Peyer's patch (tissue), 4 donors: ENCODE measurements at regions not wholly inside any gene's neighbourhood (a gene's known extent, or its start where the extent isn't known, plus 50 kb on each side); places are given as distances from the start of the nearest gene placed in this dataset.

Experiments used
- DNase-seq, 3 donors: peaks; one replicate each; pipeline ENCODE4 v3.0.0-alpha.2; 2017 to 2019
- H3K27ac ChIP-seq, 4 donors: fragments of 200-600 bp; sonication (generic); one replicate each; pipeline ENCODE4 v1.5.1; 2016 to 2019
- H3K27me3 ChIP-seq, 2 donors: fragments of 200-600 bp; sonication (generic); one replicate each; pipeline ENCODE4 v1.5.1; 2019
- H3K36me3 ChIP-seq, 3 donors: fragments of 200-600 bp; sonication (generic); one replicate each; pipeline ENCODE4 v1.5.1; 2016 to 2019
- H3K4me1 ChIP-seq, 4 donors: fragments of 200-600 bp; sonication (generic); one replicate each; pipeline ENCODE4 v1.5.1; 2016 to 2019
- H3K4me3 ChIP-seq, 4 donors: fragments of 200-600 bp; sonication (generic); 1 replicate in 3 of 4; 2 replicates in 1 of 4; pipeline ENCODE4 v1.5.1; 2016 to 2019; ENCODE audit warnings: mild to moderate bottlenecking in 1 of 4
- H3K9me3 ChIP-seq, 4 donors: fragments of 200-600 bp; sonication (generic); one replicate each; pipeline ENCODE4 v1.5.1; 2016 to 2019; ENCODE audit warnings: mild to moderate bottlenecking in 1 of 4
- POLR2A ChIP-seq, 2 donors: fragments of 450-650 bp; IDR thresholded peaks; one replicate each; pipeline ENCODE4 v1.5.1; 2017; ENCODE audit warnings: antibody characterized with exemption in 2 of 2, mild to moderate bottlenecking in 2 of 2, moderate library complexity in 2 of 2
- TF ChIP-seq, protein P1 (sequence below), 6 experiments: fragments of 450-650 bp in 4 of 6; fragments of 200-600 bp in 2 of 6; sonication (generic) in 1 of 6; IDR thresholded peaks; one replicate each; pipeline ENCODE4 v1.5.1; 2017 to 2019; ENCODE audit warnings: antibody characterized with exemption in 6 of 6, mild to moderate bottlenecking in 3 of 6, moderate library complexity in 1 of 6

- no peak for DNase-seq
- Histone ChIP-seq H3K36me3 (no peaks in the 10 kb centered on the region), H3K27ac (no peak overlapping the region), H3K27me3 (no peaks in the 10 kb centered on the region), H3K4me3 (no peak overlapping the region), H3K9me3 (no peaks in the 10 kb centered on the region), H3K4me1 (no peaks in the 10 kb centered on the region)
- TF ChIP-seq, protein P1, sequence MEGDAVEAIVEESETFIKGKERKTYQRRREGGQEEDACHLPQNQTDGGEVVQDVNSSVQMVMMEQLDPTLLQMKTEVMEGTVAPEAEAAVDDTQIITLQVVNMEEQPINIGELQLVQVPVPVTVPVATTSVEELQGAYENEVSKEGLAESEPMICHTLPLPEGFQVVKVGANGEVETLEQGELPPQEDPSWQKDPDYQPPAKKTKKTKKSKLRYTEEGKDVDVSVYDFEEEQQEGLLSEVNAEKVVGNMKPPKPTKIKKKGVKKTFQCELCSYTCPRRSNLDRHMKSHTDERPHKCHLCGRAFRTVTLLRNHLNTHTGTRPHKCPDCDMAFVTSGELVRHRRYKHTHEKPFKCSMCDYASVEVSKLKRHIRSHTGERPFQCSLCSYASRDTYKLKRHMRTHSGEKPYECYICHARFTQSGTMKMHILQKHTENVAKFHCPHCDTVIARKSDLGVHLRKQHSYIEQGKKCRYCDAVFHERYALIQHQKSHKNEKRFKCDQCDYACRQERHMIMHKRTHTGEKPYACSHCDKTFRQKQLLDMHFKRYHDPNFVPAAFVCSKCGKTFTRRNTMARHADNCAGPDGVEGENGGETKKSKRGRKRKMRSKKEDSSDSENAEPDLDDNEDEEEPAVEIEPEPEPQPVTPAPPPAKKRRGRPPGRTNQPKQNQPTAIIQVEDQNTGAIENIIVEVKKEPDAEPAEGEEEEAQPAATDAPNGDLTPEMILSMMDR (IDR thresholded peaks at IDR 0.05) = no peak
- TF ChIP-seq POLR2A (IDR thresholded peaks at IDR 0.05) = no peak
These were observed 434.5 kb downstream of the CCSER2 start for GRCh38 chr10:84762754-84763394.

DNA sequence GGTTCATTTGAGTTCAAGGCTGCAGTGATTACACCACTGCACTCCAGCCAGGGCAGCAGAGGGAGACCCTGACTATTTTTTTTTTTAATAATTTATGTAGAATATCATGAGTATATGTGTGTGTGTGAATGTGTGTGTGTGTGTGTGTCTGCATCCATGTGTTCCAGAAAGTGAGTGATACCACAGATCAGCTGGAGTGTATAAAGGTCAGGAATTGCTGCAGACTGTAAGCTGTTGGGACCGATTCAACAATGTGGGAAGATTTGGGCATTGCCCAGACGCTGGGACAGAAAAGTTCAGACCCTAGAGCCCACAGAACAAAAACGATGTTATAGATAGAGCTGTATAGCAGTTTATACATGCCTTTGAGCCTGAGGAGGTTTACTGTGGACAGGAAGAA, 435.6 kb downstream of the CCSER2 start:
- Histone ChIP-seq H3K36me3 (no peaks in the 10 kb centered on the region), H3K4me1 (no peaks in the 10 kb centered on the region), H3K9me3 (no peaks in the 10 kb centered on the region), H3K27ac (no peak overlapping the region), H3K4me3 (no peak overlapping the region), H3K27me3 (no peaks in the 10 kb centered on the region)
- no peak for TF ChIP-seq POLR2A (IDR thresholded peaks at IDR 0.05)
- TF ChIP-seq, protein P1 (IDR thresholded peaks at IDR 0.05) = no peak
- DNase-seq = no peak

DNA sequence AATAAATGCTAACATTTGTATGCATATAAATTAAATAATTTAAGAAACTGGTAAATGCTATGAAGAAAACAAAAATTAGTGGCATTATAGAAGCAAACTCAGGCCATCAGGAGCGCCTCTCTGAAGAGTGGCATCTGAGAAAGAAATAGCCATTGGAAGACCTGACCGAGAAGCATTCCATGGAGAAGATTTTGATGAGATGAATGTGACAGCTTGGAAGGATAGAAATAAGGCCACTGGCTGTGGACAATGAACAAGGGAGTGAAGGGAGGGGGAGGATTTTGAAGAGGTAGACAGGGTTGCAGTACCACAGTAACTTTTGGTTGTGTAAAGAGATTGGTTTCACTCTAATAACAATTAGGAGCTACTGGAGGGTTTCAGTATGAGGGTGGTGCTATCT, 436.7 kb downstream of the CCSER2 start:
- no peak for TF ChIP-seq POLR2A (IDR thresholded peaks at IDR 0.05)
- TF ChIP-seq, protein P1 (IDR thresholded peaks at IDR 0.05) = no peak
- Histone ChIP-seq H3K27ac (no peak overlapping the region), H3K4me1 (no peaks in the 10 kb centered on the region), H3K9me3 (no peaks in the 10 kb centered on the region), H3K4me3 (no peak overlapping the region), H3K27me3 (no peaks in the 10 kb centered on the region), H3K36me3 (no peaks in the 10 kb centered on the region)
- DNase-seq = no peak

- Histone ChIP-seq H3K36me3 (no peaks in the 10 kb centered on the region), H3K9me3 (no peaks in the 10 kb centered on the region), H3K4me1 (no peaks in the 10 kb centered on the region), H3K27ac (no peak overlapping the region), H3K27me3 (no peaks in the 10 kb centered on the region), H3K4me3 (no peak overlapping the region)
- no peak for DNase-seq
- TF ChIP-seq, protein P1 (IDR thresholded peaks at IDR 0.05) = no peak
- TF ChIP-seq POLR2A (IDR thresholded peaks at IDR 0.05) = no peak
These were observed 437.3 kb downstream of the CCSER2 start for GRCh38 chr10:84765656-84766055.

DNA sequence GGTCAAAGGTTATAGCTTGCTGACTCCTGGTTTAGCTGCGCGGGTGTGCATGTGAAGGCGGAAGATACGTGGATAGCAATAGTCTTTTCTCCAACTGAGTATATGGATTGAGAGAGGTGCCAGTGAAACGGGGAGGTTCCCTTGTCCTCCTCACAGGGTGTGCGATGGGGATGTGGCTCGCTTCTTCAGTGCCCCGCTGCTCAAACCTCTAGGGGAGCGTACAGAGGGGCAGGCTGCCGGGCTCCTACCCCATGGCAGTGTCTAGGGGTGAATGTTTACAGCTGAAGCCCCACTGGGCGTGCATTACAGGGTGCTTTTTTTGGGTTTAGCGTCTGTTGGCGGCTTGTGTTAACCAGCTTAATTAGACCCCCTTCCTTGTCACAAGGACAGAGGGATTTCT, 438.5 kb downstream of the CCSER2 start:
- Histone ChIP-seq H3K4me3 (no peak overlapping the region), H3K27ac (no peak overlapping the region), H3K4me1 (no peaks in the 10 kb centered on the region), H3K36me3 (no peaks in the 10 kb centered on the region), H3K27me3 (no peaks in the 10 kb centered on the region), H3K9me3 (no peaks in the 10 kb centered on the region)
- no peak for TF ChIP-seq POLR2A (IDR thresholded peaks at IDR 0.05)
- TF ChIP-seq, protein P1 (IDR thresholded peaks at IDR 0.05) = no peak
- no peak for DNase-seq

DNA sequence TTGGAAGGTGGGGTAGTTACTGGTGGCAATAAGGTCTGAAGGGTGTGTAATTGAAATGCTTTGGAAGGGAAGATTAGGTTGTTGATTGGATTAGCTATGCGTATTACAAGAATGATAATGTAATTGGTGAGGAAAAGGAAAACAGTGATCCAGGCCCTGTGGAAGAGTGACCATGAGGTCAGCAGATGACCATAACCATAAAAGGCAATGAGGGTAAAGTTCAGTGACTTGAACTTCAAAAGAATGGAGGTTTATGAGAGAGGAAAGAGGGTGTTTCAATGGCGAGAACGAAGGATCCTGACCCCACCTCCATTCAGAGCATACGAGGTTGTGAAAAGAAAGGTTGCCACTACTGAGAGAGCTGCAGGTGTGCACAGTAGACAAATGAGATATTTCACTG, 439.7 kb downstream of the CCSER2 start:
- no peak overlapping the region for H3K27ac ChIP-seq
- no peak for TF ChIP-seq POLR2A (IDR thresholded peaks at IDR 0.05)
- TF ChIP-seq, protein P1 (IDR thresholded peaks at IDR 0.05) = no peak
- no peaks in the 10 kb centered on the region for H3K27me3 ChIP-seq
- H3K4me1 ChIP-seq = no peaks in the 10 kb centered on the region
- no peak for DNase-seq
- H3K4me3 ChIP-seq = no peak overlapping the region
- no peaks in the 10 kb centered on the region for H3K9me3 ChIP-seq
- H3K36me3 ChIP-seq = no peaks in the 10 kb centered on the region
